Dermis blood vessel endothelial cell (primary cell): ENCODE measurements at regions not wholly inside any gene's neighbourhood (a gene's known extent, or its start where the extent isn't known, plus 50 kb on each side); places are given as distances from the start of the nearest gene placed in this dataset.
"Not testable (repeated sequence)": the region's sequence is repeated elsewhere in the genome, so short reads cannot be mapped to it uniquely, and the experiment has no call there.

Experiments used
- DNase-seq: peaks from one replicate; pipeline ENCODE4 v3.0.0; 2010

GRCh38 chr3:106830334-106830733 is 546.9 kb upstream of the CCDC54 start:
- no peak for DNase-seq

- DNase-seq = no peak
Observed at GRCh38 chr3:106836906-106837305, 540.3 kb upstream of the CCDC54 start.

GRCh38 chr3:106837616-106838015 is 539.6 kb upstream of the CCDC54 start:
- no peak for DNase-seq

GRCh38 chr3:106839576-106840280 is 537.5 kb upstream of the CCDC54 start:
- DNase-seq = no peak

GRCh38 chr3:106840319-106840718 is 536.9 kb upstream of the CCDC54 start:
- DNase-seq = no peak

GRCh38 chr3:106842151-106842550 is 535.1 kb upstream of the CCDC54 start:
- DNase-seq = no peak

- no peak for DNase-seq
Observed at GRCh38 chr3:106844638-106845037, 532.6 kb upstream of the CCDC54 start.

GRCh38 chr3:106848099-106848498 is 529.1 kb upstream of the CCDC54 start:
- DNase-seq = no peak

GRCh38 chr3:106850437-106850836 is 526.8 kb upstream of the CCDC54 start:
- DNase-seq = no peak

GRCh38 chr3:106858321-106858720 is 518.9 kb upstream of the CCDC54 start:
- not testable (repeated sequence) for DNase-seq

- no peak for DNase-seq
Observed at GRCh38 chr3:106860182-106860581, 517.1 kb upstream of the CCDC54 start.

- DNase-seq = peak; percentile 70
Observed at GRCh38 chr3:106862067-106862466, 515.2 kb upstream of the CCDC54 start.

GRCh38 chr3:106877627-106878026 is 499.6 kb upstream of the CCDC54 start:
- no peak for DNase-seq

GRCh38 chr3:106880206-106880605 is 497.0 kb upstream of the CCDC54 start:
- no peak for DNase-seq

- no peak for DNase-seq
Observed at GRCh38 chr3:106881186-106881585, 496.1 kb upstream of the CCDC54 start.

GRCh38 chr3:106882297-106882696 is 494.9 kb upstream of the CCDC54 start:
- no peak for DNase-seq

- DNase-seq = no peak
Observed at GRCh38 chr3:106906074-106906473, 471.2 kb upstream of the CCDC54 start.

GRCh38 chr3:106908181-106908938 is 468.9 kb upstream of the CCDC54 start:
- DNase-seq = no peak

- DNase-seq = no peak
Observed at GRCh38 chr3:106913111-106913698, 464.0 kb upstream of the CCDC54 start.

GRCh38 chr3:106913966-106914365 is 463.3 kb upstream of the CCDC54 start:
- DNase-seq = no peak

GRCh38 chr3:106920609-106921008 is 456.6 kb upstream of the CCDC54 start:
- DNase-seq = no peak

GRCh38 chr3:106929081-106929480 is 448.2 kb upstream of the CCDC54 start:
- DNase-seq = no peak

GRCh38 chr3:106930086-106930485 is 447.2 kb upstream of the CCDC54 start:
- no peak for DNase-seq

GRCh38 chr3:106931904-106932303 is 445.3 kb upstream of the CCDC54 start:
- DNase-seq = no peak
